GM21786 (cell line): ENCODE measurements at regions not wholly inside any gene's neighbourhood (a gene's known extent, or its start where the extent isn't known, plus 50 kb on each side); places are given as distances from the start of the nearest gene placed in this dataset.

Experiments used
- ATAC-seq: cut with Tn5 transposase; IDR thresholded peaks from one replicate; pipeline ENCODE4 v1.9.1; 2021; ENCODE audit not compliant: unreplicated experiment

DNA sequence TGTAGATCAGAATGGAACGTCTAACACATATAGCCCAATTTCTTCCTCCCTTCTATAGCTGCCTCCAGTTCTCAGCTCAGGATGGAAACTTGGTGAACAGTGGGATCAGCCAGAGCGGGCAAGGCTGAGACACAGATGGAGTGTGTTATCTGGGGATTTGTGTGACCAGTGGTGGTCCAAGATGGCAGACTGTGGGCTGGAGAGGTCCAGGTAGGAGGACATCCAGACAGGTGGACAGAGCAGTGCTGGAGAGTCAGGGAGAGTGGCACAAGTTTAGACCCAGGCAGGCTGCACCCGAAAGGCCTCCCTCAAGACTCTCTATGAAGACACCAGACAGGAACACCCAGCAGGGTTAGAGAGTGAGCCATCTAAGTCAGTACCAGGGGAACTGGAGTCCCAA lies 116.1 kb upstream of the CPSF6 start:
- ATAC-seq: no peak

DNA sequence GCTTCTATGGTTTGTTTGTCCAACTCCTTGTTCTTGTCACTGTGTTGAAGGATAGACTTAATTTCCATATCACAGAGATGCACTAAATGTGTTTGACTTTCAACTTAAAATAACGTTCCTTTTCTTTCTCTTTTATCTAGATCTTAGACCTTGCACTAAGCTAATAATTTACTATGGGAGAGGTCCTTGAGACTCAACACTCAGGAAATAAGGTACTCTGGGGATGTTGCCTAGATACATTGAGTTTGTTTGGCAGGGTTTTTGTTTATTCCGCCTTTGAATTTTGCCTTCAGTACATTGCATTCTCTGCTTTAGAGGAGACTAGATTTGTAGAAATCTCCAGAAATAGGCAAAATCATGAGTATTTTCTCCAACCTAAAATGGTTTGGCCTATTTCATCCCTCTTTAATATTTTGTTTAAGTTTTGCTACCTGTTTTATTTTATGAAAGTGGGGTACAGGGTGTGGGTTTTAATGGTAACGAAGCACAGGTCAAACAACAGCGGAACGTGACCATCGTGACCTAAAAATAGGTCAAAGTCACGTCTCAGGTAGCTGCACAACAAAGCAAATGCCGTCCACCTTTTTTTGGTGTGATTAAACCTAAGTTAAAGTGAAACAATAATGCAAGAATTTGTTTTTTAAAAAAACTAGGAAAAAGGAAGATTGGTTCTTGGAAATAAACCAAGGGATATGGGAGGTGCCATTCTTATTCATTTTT lies 115.3 kb upstream of the CPSF6 start:
- ATAC-seq: no peak

DNA sequence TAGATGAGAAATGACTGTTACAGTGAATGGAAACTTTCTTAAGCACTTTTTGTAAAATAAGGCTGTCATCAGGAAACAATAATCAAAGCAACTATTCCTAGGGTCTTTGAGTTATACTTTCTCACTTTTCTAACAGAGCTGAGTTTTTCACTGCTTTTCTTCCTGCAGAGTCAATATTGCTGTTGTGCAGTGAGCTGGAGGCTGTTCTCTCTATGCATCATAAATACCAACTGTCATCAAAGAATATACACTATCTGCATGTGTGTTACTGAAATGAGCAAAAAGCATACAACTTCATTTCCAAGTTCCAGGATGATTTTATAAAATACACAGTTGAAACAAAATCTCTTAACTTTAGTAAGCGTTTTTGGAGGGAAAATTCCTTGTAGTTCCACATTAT lies 110.4 kb upstream of the CPSF6 start:
- ATAC-seq: no peak

DNA sequence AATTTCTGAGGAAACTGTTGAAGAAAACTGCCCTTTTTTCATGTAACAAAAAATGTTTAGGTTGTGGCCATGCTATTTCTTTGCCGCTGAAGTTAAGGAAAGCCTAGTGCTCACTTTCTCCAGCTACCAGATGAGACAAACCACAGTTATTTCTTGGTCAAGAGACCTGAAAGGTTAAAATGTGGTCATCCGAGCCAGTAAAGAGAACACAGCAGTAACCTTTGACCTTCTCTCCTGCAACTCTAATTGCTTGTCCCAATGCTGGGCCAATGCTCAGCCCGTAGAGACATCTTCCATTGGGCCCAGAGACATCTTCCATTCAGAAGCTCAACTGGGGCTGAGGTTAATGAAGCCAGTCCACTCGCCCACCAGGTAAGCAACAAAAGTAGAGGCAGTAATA lies 109.8 kb upstream of the CPSF6 start:
- no peak for ATAC-seq

DNA sequence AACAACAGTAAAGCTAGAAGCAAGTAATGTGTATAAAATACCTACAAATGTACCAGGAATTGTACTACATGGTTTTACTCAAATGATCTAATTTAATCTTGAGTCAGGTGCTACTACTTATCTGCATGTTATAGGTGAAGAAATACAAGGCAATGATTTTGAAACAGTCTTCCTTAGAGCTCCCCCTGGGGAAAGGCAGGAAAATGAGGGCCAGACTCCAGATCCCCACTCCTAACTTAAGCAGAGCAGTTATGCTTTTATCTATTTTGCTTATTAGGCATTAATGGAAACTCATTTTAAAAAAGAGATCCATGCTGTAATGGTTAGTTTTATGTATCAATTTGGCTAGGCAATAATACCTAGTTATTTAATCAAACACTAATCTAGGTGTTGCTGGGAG lies 109.3 kb upstream of the CPSF6 start:
- no peak for ATAC-seq

DNA sequence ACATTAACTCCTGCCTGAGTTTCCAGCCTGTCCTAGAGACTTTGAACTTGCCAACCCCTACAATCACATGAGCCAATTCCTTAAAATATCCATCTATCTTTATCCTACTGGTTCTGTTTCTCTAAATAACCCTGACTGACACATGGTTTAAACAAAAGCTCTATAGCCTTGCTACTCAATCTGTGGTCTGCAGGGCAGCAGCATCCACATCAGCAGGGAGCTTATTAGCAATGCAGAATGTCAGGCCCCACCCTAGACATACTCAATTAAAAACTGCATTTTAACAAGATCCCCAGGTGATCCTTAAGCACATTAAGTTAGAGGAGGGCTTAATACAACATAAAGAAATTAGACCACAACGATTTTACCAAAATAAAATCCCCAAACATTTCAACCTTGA lies 108.3 kb upstream of the CPSF6 start:
- ATAC-seq: no peak

DNA sequence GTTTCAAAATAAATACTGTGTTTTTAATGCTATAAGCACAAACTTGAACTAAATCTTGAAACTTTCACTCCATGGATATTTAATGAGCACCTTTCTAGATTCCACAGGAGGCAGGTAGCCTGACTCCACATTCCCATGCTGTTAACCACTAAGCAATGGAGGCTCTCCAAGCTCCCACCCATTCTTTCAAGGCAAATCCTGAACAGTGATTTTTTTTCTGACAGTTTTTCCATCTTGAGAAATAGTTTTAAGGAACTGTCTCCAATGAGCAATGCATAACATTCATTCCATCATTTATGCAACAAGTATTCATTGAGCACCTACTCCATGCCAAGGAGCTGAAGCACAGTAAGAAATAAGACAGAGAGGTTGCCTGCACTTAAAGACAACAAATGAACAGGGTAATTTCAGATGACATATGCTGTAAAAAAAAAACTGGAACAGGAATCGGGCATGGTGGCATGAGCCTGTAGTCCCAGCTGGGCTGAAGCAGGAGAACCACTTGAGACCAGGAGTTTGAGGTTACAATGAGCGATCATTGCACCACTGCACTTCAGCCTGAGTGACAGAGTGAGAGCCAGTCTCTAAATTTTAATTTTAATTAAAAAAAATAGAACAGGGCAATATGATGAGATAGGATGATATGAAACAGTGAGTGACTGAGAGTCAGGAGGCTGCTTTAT lies 102.3 kb upstream of the CPSF6 start:
- ATAC-seq: no peak

DNA sequence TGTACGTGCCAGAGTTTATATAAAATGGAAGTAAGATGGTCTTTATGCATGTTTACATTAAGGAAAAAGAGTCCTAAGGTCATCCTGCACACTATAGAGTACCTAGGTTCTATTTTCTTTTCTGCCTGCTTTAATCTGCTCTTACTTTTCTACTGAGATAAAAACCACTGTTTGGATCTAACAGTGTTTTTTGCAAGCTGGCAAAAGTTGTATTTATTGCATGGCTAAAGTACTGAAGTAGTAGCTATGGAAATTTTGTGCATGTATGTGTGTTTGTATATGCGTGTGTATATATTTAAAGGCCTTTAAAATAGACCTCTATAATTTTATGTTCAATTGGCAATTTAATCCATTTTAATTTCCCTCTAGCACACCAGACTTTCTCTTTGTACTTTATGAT lies 98.3 kb upstream of the CPSF6 start:
- ATAC-seq: no peak

DNA sequence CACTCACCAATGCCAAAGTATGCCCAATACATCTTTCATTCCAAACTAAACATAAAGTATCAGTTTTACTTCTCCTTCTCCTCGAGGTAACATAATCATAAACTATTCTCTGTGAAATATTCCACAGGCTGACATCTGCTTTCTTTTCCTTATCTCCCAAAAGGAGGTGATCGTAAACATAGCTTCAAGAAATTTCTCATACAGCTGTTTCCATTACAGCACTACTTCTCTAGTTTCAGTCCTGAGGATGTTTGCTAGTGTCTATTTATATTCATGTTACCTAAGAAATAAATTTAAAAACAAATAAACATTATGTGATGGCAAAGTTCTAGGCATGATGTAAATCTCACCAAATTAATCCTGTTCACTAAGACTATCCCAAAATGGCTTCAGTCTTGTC lies 90.1 kb upstream of the CPSF6 start:
- no peak for ATAC-seq

DNA sequence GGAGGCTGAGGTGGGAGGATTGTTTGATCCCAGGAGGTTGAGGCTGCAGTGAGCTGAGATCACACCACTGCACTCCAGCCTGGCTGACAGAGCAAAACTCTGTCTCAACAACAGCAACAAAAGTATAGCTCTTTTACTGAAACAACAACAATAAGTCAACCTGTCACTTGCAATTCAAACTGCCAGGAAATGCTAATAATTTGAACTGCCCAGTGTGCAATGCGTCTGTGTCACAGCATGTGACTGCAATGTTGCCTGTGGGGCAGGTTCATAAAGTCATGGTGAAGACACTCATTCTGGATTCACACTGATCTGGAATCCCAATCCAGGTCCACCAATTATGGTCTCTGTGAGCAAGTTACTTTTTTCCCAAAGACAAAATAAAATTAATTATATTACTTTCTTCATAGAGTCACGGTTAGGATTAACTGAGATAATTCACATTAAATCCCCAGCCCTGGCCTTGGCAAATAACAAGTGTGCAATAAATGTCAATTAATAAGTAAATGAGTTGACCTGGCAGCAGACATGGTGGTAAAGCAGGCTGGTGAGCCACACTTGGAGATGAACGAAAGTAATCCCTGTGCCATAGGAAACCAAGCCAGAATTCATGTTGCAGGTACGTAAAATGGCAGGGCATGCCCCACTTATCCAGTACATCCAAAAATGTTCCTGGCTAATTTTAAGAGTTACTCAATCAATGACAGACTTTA lies 89.1 kb upstream of the CPSF6 start:
- ATAC-seq: no peak

DNA sequence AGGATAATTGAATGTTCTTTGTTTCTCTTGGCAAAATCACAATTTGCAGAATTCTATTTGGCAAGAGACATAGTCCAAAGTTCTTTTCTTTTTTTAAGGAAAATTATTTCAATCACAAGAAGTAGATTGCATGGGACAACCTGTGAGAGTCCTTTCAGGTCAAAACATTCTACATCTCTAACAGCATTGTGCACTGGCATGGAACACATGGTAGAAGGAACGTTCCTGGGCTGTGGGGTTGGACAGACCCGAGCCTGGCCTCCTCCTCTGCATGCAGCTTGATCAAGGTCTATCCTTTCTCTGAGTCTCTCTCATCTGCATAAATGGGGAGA lies 88.6 kb upstream of the CPSF6 start:
- no peak for ATAC-seq

DNA sequence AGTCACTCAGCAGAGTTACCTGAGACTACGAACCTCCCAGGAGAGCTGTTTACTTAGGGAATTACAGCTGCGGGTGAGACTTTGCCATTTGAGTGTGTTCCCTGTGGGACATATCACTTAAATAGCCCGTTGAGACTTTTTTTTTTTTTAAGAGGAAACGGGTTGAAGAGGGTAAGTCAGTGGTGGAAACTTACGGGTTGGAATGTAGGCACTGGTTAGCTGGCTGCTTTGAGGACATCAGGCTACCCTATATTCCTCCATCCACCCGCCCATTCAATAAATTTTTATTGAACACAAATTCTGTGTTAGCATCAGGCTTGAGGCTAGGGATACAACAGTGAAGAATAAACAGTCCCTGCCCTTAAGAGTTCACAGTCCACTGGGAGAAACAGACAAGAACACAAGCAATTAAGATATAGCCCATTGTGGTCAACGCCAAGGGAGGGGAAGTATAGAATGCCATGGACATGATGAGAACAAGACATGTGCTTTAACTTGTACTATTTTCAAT lies 88.1 kb upstream of the CPSF6 start:
- ATAC-seq: no peak

DNA sequence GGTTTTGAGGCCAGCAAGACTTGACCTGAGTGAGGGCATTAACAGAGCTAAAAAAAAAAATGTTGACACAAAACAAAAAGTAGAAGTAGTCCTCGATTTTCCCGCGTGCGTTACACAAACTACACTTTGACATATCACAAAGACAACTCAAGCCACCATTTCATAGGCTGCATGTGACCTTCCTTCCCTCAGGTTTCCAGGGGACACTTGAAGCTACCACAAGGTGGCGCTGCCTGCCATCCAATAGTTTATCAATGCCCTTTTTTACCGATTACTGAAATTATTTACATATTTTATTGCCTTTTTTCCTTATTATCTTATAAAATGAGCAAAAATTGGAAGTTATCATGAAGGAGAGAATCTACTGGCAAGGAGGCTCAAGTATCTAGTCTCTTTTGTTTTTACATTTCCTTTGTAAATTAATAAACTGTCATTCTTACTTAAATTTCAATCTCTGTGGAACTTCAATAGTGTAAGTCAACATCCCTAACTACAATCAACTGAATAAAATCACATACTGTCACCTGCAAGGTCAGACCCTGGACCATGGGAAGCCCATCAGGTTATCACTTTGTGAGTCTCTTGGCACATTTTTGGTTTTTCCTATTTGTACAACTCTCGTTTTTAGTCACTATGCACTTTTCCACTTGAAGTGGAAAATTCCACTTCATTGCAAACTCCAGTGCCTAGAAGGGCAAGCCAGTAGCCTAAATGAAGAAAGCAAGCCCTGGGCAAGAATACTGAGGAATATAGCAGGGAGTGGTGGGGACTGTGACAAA lies 84.6 kb upstream of the CPSF6 start:
- peak; percentile 44 for ATAC-seq

DNA sequence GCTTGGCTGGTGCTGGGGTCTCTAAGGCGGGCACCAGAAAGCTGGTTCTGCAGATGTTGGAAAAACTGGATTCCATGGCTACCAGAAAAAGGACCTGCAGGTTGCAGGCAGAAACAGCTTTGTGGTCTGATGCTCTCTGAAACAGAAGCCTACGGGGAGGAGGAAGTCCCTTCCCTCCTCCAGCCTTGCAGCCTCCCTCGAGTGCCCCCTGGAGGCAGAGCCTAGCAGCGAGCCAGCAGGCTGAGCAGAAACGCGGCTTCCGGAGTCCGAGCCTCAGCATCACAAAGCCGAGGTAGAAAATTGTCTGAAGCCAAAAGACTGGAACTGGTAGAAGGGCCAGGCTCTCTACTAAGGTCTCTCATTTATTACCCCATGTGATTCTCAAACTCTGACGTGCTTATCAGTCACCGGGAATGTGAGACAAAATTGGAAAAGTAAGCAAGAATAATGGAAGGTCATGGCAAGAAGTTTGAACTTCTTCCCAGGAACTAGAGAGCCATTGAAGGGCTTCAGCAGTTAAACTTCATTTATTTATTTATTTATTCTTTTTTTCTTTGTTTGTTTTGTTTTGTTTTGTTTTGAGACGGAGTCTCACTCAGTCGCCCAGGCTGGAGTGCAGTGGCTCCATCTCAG lies 82.2 kb upstream of the CPSF6 start:
- peak; percentile 92 for ATAC-seq

DNA sequence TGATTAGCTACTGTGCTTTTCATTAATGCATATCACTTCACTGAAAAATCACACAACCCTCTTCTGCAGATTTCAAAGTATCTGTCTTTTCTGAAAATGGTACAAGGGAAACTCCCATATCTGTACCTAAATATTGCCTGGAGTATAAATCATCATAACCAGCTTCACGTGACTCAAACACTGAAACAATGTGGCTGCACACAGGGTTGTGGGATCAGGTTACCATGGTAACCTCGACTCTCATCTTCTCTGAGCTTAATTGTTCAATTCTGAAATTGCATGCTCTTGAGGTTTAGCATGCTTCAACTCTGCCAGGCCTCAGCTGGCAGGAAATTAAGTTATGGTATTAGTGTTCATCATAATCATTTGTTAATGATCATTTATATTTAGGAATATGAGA lies 77.5 kb upstream of the CPSF6 start:
- peak; percentile 51 for ATAC-seq

DNA sequence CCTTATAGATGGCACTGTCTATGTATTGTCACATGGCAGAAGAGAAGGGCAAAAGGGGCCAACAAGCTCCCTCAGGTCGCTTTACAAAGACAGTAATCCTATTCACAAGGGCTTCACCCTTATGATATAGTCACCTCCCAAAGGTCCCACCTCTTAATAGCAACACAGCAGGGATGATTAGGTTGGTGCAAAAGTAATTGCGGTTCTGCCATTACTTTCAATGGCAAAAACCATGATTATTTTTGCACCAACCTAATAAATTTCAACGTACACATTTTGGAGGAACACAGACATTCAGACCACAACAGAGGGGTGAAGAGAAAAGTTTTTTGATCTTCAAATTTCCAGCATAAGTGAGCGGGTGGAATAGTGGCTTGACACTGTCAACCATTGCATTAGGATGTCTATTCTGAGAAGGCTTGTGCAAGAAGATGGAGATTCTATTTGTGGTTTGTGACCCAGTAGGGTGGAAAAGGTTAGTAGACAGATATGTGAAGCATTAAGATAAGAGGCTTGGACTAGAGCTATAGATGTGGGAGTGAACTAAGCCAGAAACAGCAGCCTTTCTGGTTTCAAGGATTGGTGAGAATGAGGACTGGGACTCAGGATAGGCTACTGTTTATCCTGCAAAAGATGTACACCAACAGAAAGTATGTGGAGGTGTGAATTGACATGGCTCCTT lies 75.5 kb upstream of the CPSF6 start:
- ATAC-seq: no peak

DNA sequence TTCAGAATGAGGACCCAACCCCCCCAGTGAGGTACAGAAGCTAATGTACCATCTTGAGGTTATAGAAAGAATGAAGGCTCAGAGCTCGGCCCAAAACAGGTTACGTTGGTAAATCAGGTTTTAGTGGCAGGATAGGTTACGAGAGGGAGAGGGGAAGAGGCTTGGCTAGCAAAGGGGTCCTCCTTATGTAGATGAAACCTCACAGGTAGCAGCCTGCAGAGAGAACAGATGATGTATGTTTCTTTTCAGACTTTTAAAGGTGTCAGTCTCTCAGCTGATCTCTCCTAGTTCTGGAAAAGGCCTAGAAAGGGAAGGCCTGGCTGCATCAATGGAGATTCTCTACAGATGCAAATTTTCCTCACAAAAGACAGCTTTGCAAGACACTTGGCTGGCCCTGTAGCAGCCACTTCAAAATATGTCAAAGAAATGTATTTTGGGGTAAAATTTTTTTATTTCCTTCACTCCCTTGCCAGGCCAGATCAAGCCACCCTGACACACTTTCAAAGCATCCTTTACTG lies 71.7 kb upstream of the CPSF6 start:
- ATAC-seq: no peak

DNA sequence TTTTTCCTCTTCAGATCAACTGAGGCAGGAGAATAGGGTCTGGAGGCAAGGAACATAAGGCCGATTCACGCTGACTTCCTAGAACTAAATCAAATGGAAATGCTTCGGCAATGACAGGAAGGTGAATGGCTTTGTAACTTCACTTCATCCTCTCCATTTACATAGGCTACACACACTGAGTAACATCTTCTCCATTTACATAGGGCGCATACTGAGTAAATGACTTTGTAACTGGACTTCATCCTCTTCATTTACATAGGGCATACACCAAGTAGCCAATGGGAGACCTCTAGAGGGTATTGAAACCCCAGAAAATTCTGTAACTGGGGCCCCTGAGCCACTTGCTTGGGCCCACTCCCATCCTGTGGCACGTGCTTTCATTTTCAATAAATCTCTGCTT lies 71.0 kb upstream of the CPSF6 start:
- ATAC-seq: no peak

DNA sequence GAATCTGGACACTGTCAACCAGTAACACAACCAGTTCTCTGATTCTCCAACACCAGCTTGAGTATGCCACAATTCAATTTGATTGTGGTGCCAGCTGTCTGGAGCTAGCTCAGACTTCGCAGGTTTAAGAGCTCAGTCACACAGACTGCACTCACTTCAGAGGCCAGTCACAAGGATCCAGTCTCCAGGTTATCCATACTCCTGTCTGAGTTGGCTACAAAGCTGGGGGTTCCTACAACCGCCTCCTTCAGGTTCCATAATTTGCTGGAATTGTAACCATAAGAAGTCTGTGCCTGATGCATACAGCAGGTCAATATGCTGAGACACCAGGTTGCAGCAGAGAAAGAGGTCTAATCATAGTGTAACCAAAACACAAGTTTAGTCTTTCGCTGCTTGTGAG lies 70.5 kb upstream of the CPSF6 start:
- no peak for ATAC-seq

DNA sequence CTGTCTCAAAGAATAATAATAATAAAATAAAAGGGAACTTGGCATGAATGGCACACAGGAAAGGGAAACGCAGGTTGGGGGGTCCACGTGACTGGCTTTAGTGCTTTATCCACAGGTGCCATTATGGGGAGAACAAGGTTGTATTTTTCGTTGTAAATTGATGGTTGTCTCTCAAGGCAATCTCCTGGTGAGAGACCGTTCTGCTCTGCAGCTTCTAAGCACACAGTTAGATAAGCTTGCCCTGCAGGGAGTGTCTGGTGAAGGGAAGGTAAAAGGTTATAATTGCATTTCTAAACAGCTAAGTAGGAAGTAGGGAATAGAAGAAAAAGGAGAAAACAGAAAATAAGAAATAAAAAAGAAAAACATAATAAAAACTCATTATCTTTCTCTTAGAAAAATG lies 69.1 kb upstream of the CPSF6 start:
- no peak for ATAC-seq
